Ishikawa (cell line): ENCODE measurements at regions not wholly inside any gene's neighbourhood (a gene's known extent, or its start where the extent isn't known, plus 50 kb on each side); places are given as distances from the start of the nearest gene placed in this dataset.

ENCODE experiments used
- CEBPB ChIP-seq: IDR thresholded peaks from 2 replicates; pipeline ENCODE4 v1.6.1; 2012
- EGR1 ChIP-seq: IDR thresholded peaks from 2 replicates; pipeline ENCODE4 v1.6.1; 2012
- MAX ChIP-seq: IDR thresholded peaks from 2 replicates; pipeline ENCODE4 v1.6.1; 2012
- TEAD4 ChIP-seq: IDR thresholded peaks from 2 replicates; pipeline ENCODE4 v1.6.1; 2012

GRCh38 chr10:63901228-63901627, 380.0 kb downstream of the REEP3 start:
- no peak for TF ChIP-seq CEBPB
- no peak for TF ChIP-seq MAX
- TF ChIP-seq TEAD4 = no peak
- TF ChIP-seq EGR1 = no peak
